ENCODE measurements at regions not wholly inside any gene's neighbourhood (a gene's known extent, or its start where the extent isn't known, plus 50 kb on each side); places are given as distances from the start of the nearest gene placed in this dataset.
A peak's percentile ranks its signal among the peaks of the same experiment; 100 is the strongest.

DNA sequence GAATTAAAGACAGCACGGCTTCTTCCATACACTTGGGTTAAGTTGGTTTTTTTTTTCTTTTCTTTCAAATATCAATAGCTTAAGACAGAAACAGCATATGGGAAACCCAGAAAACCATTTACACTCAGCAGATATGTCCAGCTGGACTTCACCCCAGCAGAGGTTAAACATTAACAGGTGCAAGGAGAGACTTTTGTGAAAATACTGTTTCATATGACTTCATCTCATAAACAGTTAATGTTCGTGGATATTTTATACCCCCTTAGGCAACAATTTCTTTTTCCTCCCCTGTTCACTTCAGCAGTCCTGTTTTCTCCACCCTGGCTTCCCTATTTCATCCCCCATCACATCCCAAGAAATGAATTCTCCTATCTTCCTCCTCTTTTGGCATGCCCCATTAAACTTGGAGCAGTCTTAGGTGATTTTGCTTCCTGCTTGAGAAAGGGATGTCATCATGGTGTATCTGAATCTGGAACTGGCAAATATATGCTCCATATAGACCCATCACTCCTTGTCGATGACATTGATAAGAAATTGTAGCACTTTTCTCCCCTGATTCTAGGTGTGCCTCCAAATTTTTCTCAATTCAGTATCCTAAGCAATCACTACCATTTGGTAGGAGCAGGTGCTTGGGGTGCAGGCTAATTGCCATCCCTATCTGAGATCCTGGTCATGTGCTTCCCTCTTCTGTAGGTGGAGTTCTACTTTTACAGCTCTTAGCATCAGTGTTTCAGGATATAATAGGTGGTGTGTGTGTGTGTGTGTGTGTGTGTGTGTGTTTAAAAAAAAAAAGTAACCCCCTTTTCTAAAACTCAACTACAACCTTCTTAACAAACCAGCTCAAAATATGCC, 67.9 kb downstream of the BMP4 start:
- H3K27me3 ChIP-seq (ENCODE audit: control insufficient read depth, insufficient read depth, low read length): no peaks in the 10 kb centered on the region
- H3K9me3 ChIP-seq (ENCODE audit: control insufficient read depth in 2 of 3, insufficient read depth in 1 of 3, low read length in 3 of 3): no peaks in the 10 kb centered on the region
- peak in 2 of 5 donors; percentile 46 to 53 for DNase-seq
- peak overlapping the region in 1 of 2 donors; percentile 30 for H3K27ac ChIP-seq (ENCODE audit: low read depth in 2 of 2, low read length in 2 of 2)
- H3K4me1 ChIP-seq (ENCODE audit: control insufficient read depth in 2 of 3, insufficient read depth in 2 of 3, low read depth in 1 of 3, low read length in 3 of 3): peaks cover 0 to 7% (median 5%) of the 10 kb centered on the region in 3 donors
- intact Hi-C loops (cut with DNase I): no loop called here
- H3K4me3 ChIP-seq (ENCODE audit: low read length in 3 of 3): peak overlapping the region in 1 of 3 donors; percentile 0
- no peak for FAIRE-seq
- TF ChIP-seq, protein P1, sequence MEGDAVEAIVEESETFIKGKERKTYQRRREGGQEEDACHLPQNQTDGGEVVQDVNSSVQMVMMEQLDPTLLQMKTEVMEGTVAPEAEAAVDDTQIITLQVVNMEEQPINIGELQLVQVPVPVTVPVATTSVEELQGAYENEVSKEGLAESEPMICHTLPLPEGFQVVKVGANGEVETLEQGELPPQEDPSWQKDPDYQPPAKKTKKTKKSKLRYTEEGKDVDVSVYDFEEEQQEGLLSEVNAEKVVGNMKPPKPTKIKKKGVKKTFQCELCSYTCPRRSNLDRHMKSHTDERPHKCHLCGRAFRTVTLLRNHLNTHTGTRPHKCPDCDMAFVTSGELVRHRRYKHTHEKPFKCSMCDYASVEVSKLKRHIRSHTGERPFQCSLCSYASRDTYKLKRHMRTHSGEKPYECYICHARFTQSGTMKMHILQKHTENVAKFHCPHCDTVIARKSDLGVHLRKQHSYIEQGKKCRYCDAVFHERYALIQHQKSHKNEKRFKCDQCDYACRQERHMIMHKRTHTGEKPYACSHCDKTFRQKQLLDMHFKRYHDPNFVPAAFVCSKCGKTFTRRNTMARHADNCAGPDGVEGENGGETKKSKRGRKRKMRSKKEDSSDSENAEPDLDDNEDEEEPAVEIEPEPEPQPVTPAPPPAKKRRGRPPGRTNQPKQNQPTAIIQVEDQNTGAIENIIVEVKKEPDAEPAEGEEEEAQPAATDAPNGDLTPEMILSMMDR (IDR thresholded peaks at IDR 0.05; ENCODE audit: borderline replicate concordance, extremely low read depth, insufficient read depth): no peak
- no peak overlapping the region for H3K9ac ChIP-seq (ENCODE audit: low read length in 3 of 3)
- H3K36me3 ChIP-seq (ENCODE audit: control insufficient read depth in 2 of 3, insufficient read depth in 3 of 3, low read length in 3 of 3): no peaks in the 10 kb centered on the region

DNA sequence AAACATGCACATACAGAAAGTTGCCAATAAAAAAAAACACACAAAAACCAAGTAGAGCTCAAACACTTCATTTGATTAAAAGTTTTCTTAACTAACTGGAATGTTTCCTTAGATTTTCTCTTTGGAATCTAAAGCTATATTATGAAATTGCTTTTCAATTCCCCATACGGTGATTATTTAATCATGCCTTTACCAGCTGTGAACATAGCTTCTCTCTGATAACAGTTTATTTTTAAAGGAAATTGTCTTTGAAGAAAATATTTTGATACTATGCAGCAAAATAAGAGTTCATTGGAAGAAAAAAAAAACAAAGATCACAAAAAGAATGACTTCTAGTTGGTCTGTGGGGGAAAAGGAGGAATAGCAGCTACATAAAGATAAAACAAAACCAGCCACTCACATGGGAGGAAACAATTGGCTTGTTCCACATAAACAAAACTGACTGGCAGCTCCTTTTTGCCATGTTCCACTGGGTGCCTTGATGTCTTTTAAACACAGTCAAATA, 71.4 kb downstream of the BMP4 start:
- intact Hi-C loops (cut with DNase I): no loop called here
- Histone ChIP-seq H3K27ac (ENCODE audit: low read depth in 2 of 2, low read length in 2 of 2) (no peak overlapping the region), H3K4me1 (ENCODE audit: control insufficient read depth in 2 of 3, insufficient read depth in 2 of 3, low read depth in 1 of 3, low read length in 3 of 3) (peaks cover 3 to 11% (median 3%) of the 10 kb centered on the region in 3 donors), H3K9me3 (ENCODE audit: control insufficient read depth in 2 of 3, insufficient read depth in 1 of 3, low read length in 3 of 3) (no peaks in the 10 kb centered on the region), H3K4me3 (ENCODE audit: low read length in 3 of 3) (no peak overlapping the region), H3K9ac (ENCODE audit: low read length in 3 of 3) (no peak overlapping the region), H3K36me3 (ENCODE audit: control insufficient read depth in 2 of 3, insufficient read depth in 3 of 3, low read length in 3 of 3) (no peaks in the 10 kb centered on the region), H3K27me3 (ENCODE audit: control insufficient read depth, insufficient read depth, low read length) (no peaks in the 10 kb centered on the region)
- FAIRE-seq (no peak), DNase-seq (peak in 1 of 5 donors; percentile 36)
- TF ChIP-seq, protein P1 (IDR thresholded peaks at IDR 0.05; ENCODE audit: borderline replicate concordance, extremely low read depth, insufficient read depth): no peak

DNA sequence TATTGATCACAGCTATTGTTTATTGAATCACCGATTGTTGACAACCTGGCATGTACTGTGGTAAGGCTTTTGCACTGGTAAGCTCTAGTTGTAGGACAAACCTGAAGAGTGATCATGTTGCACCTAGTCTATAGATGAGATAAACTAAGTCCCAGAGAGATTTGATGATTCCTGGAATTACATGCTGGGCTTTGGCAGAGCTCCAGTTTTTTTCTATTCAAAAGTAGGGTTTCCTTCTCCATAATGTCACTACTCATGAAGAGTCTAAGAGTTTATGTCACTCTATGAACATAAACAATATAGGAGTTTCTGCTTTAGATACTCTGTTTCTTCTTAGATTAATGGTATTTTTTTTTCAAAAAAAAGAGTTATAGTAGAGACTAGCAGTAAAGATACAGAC, 72.0 kb downstream of the BMP4 start:
- intact Hi-C loops (cut with DNase I): no loop called here

More for the DNA sequence above, 72.0 kb downstream of the BMP4 start:
- peak in 1 of 5 donors; percentile 19 for DNase-seq
- Histone ChIP-seq H3K36me3 (ENCODE audit: control insufficient read depth in 2 of 3, insufficient read depth in 3 of 3, low read length in 3 of 3) (no peaks in the 10 kb centered on the region), H3K9me3 (ENCODE audit: control insufficient read depth in 2 of 3, insufficient read depth in 1 of 3, low read length in 3 of 3) (no peaks in the 10 kb centered on the region), H3K9ac (ENCODE audit: low read length in 3 of 3) (no peak overlapping the region), H3K4me1 (ENCODE audit: control insufficient read depth in 2 of 3, insufficient read depth in 2 of 3, low read depth in 1 of 3, low read length in 3 of 3) (peaks cover 3 to 11% (median 3%) of the 10 kb centered on the region in 3 donors), H3K4me3 (ENCODE audit: low read length in 3 of 3) (no peak overlapping the region), H3K27me3 (ENCODE audit: control insufficient read depth, insufficient read depth, low read length) (no peaks in the 10 kb centered on the region), H3K27ac (ENCODE audit: low read depth in 2 of 2, low read length in 2 of 2) (no peak overlapping the region)
- TF ChIP-seq, protein P1 (IDR thresholded peaks at IDR 0.05; ENCODE audit: borderline replicate concordance, extremely low read depth, insufficient read depth): no peak
- no peak for FAIRE-seq
